Activated CD8-positive, alpha-beta T cell treated with anti-CD3 and anti-CD28 coated beads for 36 hours (primary cell): ENCODE measurements at regions not wholly inside any gene's neighbourhood (a gene's known extent, or its start where the extent isn't known, plus 50 kb on each side); places are given as distances from the start of the nearest gene placed in this dataset.

ENCODE experiments used
- ATAC-seq: fragments of 200-7000 bp; cut with Tn5 transposase; one replicate; pipeline ENCODE4 v1.10.0; 2021; ENCODE audit warnings: mild to moderate bottlenecking, moderate library complexity
- CTCF ChIA-PET: fragments of 350-600 bp; sonication (Branson Sonifier 250); formaldehyde crosslinking; loops from one replicate; lab custom pipeline; 2021; ENCODE audit warnings: antibody characterized with exemption; lab: Charles Lee
- POLR2A ChIA-PET: fragments of 350-600 bp; sonication (Branson Sonifier 250); formaldehyde crosslinking; loops from one replicate; lab custom pipeline; 2021; ENCODE audit warnings: antibody characterized with exemption; lab: Charles Lee
- DNase-seq: peaks from one replicate; pipeline ENCODE4 v3.0.0-alpha.2; 2020
- H3K27ac Mint-ChIP-seq: one replicate; pipeline ENCODE4 v1.8.0; 2021; ENCODE audit warnings: mild to moderate bottlenecking, mixed read lengths
- H3K27me3 Mint-ChIP-seq: one replicate; pipeline ENCODE4 v1.8.0; 2021; ENCODE audit warnings: mixed read lengths
- H3K36me3 Mint-ChIP-seq: one replicate; pipeline ENCODE4 v1.8.0; 2021; ENCODE audit warnings: low read depth, mixed read lengths
- H3K4me1 Mint-ChIP-seq: one replicate; pipeline ENCODE4 v1.8.0; 2021; ENCODE audit warnings: low read depth, mixed read lengths
- H3K4me3 Mint-ChIP-seq: one replicate; pipeline ENCODE4 v1.8.0; 2021; ENCODE audit warnings: mild to moderate bottlenecking, moderate library complexity, mixed read lengths
- H3K9me3 Mint-ChIP-seq: one replicate; pipeline ENCODE4 v1.8.0; 2021; ENCODE audit warnings: mixed read lengths
- intact Hi-C: fragments of 100-400 bp; cut with micrococcal nuclease; formaldehyde crosslinking; loops from one replicate; pipeline ENCODE4 v1.10.0; 2022
- TF ChIP-seq, protein P1 (sequence below): fragments of 200-600 bp; IDR thresholded peaks from one replicate; pipeline ENCODE4 v1.8.0; 2022; ENCODE audit warnings: antibody characterized with exemption, mild to moderate bottlenecking

DNA sequence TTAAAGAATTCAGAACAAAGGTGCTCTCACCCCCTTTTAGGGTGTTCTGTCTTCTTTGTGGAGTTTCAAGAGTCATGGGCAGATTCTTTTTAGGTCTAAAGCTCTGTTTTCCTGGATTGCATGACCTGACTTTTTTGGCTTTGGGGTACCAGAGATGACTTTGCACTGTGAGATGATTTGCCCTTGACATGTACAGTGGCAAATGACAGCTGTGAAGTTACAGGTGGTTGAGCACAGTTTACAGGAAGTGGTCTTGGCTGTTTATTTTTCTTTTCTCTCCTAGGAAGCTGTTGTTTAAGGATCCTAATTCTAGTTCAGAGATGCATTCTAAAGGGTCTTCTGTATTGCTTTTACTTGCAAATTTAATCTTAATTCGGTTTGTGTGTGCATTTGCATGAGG, 83.8 kb upstream of the METAP2 start:
- POLR2A ChIA-PET, result no interaction called here
- Mint-ChIP-seq H3K36me3 (no peaks in the 10 kb centered on the region), H3K4me3 (no peak overlapping the region), H3K4me1 (no peaks in the 10 kb centered on the region), H3K27me3 (peaks cover 1% of the 10 kb centered on the region), H3K27ac (no peak overlapping the region), H3K9me3 (peaks cover 4% of the 10 kb centered on the region)
- no peak for DNase-seq
- ATAC-seq, result no peak
- CTCF ChIA-PET, result no interaction called here
- intact Hi-C loops, result no loop called here
- TF ChIP-seq, protein P1, sequence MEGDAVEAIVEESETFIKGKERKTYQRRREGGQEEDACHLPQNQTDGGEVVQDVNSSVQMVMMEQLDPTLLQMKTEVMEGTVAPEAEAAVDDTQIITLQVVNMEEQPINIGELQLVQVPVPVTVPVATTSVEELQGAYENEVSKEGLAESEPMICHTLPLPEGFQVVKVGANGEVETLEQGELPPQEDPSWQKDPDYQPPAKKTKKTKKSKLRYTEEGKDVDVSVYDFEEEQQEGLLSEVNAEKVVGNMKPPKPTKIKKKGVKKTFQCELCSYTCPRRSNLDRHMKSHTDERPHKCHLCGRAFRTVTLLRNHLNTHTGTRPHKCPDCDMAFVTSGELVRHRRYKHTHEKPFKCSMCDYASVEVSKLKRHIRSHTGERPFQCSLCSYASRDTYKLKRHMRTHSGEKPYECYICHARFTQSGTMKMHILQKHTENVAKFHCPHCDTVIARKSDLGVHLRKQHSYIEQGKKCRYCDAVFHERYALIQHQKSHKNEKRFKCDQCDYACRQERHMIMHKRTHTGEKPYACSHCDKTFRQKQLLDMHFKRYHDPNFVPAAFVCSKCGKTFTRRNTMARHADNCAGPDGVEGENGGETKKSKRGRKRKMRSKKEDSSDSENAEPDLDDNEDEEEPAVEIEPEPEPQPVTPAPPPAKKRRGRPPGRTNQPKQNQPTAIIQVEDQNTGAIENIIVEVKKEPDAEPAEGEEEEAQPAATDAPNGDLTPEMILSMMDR, result no peak

DNA sequence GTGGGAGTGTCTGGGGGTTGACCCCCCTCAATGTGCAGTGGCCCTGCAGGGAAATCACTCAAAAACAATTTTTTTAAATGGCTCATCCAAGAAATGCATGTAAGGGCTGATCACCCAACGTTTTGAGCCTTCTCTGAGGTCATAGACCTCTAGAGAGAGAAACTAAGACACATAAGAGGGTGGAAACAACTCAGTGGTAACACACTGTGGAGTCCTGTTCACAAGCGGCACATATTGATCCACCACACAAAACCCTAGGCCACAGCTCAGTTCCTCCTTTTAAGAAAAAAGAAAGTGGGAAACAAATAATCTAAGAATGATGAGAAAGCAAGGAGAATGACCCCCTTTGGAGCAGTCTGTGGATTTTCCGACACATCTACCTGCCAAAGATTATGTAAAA, 83.0 kb upstream of the METAP2 start:
- Mint-ChIP-seq H3K4me3 (no peak overlapping the region), H3K27me3 (peaks cover 3% of the 10 kb centered on the region), H3K9me3 (peaks cover 4% of the 10 kb centered on the region), H3K36me3 (no peaks in the 10 kb centered on the region), H3K4me1 (no peaks in the 10 kb centered on the region), H3K27ac (no peak overlapping the region)
- intact Hi-C loops, result no loop called here
- DNase-seq, result no peak
- ChIA-PET CTCF (interaction anchor here (0.6 kb wide), 1 partner anchor 10 kb away, joined by 3 read pairs; no protein-coding TSS in a partner anchor), POLR2A (no interaction called here)
- no peak for ATAC-seq
- TF ChIP-seq, protein P1, result no peak

DNA sequence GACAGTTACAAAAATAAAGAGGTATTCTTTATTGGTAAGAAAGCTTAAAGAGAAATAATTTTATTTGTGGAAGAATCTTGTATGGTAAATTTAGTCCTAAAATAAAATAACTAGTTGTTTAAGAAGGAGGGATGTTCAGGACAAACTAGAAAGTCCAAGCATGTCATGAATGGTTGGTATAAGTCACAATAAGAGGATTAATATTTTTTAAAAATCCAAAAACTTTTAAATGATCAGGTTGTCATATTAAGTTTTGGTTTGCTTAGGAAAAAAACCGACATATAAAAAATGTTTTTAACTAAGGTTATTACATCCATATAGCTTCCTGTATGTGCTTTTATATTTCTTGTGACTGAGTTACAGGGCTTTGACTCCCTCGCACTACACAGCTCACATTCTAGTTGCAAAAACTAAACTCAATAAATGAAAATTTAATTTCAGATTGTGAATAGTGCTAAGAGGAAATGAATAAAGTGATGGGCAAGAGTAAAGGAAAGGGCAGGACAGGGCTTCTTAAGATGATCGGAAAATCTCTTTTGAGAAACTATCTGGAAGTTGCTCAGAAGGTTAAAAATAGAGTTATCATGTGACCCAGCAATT, 80.7 kb upstream of the METAP2 start:
- DNase-seq (no peak), ATAC-seq (no peak)
- Mint-ChIP-seq H3K4me1 (peaks cover 12% of the 10 kb centered on the region), H3K9me3 (peaks cover 4% of the 10 kb centered on the region), H3K27ac (no peak overlapping the region), H3K36me3 (no peaks in the 10 kb centered on the region), H3K4me3 (no peak overlapping the region), H3K27me3 (peaks cover 5% of the 10 kb centered on the region)
- intact Hi-C loops, result no loop called here
- ChIA-PET CTCF (no interaction called here), POLR2A (no interaction called here)
- TF ChIP-seq, protein P1, result no peak

DNA sequence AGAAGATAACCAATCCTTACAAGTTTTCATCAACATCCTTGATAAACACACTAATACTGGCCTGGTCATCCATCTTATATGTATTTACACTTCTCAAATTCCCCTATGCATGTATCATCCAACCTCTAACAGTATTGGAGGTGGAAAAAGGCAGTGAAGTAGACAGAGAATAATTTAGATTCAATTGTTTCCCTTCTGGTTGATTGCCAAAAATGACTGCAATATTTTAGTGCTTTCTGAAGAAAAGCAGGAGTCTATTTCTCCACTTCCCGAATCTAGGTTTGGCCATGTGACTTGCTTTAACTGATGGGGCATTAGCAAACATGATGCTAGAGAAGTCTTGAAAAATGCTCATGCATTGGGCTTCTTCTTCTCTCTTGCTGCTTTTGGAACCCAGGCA, 78.3 kb upstream of the METAP2 start:
- H3K36me3 Mint-ChIP-seq, result no peaks in the 10 kb centered on the region
- no peak overlapping the region for H3K27ac Mint-ChIP-seq
- no peak overlapping the region for H3K4me3 Mint-ChIP-seq
- ATAC-seq (no peak), DNase-seq (no peak)
- ChIA-PET CTCF (interaction anchor here (1.4 kb wide), 1 partner anchor 14 kb away, joined by 3 read pairs; no protein-coding TSS in a partner anchor), POLR2A (no interaction called here)
- peaks cover 9% of the 10 kb centered on the region for H3K27me3 Mint-ChIP-seq
- peaks cover 12% of the 10 kb centered on the region for H3K4me1 Mint-ChIP-seq
- TF ChIP-seq, protein P1, result no peak
- peaks cover 4% of the 10 kb centered on the region for H3K9me3 Mint-ChIP-seq
- intact Hi-C loops, result no loop called here

DNA sequence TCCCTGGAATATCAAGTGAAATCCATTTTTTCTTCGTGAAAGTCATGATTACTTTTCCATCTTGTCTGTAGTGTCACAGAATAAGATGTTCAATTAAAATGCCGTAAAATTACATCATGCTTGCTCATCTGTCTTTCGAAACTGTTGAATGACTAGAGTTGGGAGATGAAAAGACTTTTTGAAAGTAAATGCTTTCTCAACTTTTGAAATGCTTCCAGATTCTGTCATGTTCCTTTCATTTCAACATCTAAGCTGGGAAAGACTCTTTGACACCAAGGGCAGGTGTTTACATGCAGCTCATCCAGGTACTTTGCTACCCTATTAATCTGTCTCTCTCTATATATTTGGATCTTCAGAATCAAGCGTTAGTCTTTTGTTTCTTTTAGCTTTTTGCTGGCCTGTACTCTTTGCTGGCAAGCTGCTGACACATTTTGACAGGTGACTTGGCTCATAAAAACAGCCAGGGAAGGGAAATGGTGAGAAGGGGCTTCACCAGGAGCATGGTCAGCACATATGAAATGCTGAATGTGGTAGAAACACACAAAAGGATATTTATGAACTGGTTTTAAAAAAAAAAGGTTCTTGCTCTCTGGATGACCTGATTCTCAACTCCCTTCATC, 77.0 kb upstream of the METAP2 start:
- Mint-ChIP-seq H3K36me3 (no peaks in the 10 kb centered on the region), H3K27me3 (peaks cover 11% of the 10 kb centered on the region), H3K4me1 (peaks cover 12% of the 10 kb centered on the region), H3K27ac (no peak overlapping the region), H3K9me3 (peaks cover 4% of the 10 kb centered on the region), H3K4me3 (no peak overlapping the region)
- ChIA-PET POLR2A (no interaction called here), CTCF (interaction anchor here (1.4 kb wide), 1 partner anchor 13 kb away, joined by 3 read pairs; no protein-coding TSS in a partner anchor)
- intact Hi-C loops, result no loop called here
- TF ChIP-seq, protein P1, result no peak
- peak; percentile 27 for ATAC-seq
- DNase-seq, result no peak
